ENCODE measurements at regions not wholly inside any gene's neighbourhood (a gene's known extent, or its start where the extent isn't known, plus 50 kb on each side); places are given as distances from the start of the nearest gene placed in this dataset.

DNA sequence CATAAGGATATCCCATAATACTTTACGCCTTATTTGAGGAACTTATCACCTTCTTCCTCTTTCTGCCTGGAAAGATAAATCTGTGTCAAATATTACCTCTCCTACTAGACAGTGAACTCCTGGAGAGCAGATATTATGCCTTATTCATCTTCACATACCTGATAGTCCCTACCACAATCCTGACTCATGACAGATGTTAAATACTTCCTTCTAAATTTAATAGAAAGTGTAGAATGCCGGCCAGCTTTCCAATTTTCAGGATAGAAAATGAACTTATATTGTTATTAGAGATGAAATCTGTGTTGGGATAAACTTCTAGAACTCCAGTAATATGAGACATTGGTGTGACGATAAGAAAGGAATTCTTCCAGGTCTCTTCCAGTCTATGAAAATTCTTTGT is 89.0 kb downstream of the GCNT4 start:
- H3K27me3 ChIP-seq, result no peaks in the 10 kb centered on the region
- no peak overlapping the region for H3K4me3 ChIP-seq
- H3K4me1 ChIP-seq, result no peaks in the 10 kb centered on the region
- no peak for DNase-seq
- TF ChIP-seq, protein P1, sequence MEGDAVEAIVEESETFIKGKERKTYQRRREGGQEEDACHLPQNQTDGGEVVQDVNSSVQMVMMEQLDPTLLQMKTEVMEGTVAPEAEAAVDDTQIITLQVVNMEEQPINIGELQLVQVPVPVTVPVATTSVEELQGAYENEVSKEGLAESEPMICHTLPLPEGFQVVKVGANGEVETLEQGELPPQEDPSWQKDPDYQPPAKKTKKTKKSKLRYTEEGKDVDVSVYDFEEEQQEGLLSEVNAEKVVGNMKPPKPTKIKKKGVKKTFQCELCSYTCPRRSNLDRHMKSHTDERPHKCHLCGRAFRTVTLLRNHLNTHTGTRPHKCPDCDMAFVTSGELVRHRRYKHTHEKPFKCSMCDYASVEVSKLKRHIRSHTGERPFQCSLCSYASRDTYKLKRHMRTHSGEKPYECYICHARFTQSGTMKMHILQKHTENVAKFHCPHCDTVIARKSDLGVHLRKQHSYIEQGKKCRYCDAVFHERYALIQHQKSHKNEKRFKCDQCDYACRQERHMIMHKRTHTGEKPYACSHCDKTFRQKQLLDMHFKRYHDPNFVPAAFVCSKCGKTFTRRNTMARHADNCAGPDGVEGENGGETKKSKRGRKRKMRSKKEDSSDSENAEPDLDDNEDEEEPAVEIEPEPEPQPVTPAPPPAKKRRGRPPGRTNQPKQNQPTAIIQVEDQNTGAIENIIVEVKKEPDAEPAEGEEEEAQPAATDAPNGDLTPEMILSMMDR (IDR thresholded peaks at IDR 0.05), result no peak
- no peak overlapping the region for H3K27ac ChIP-seq
- H3K36me3 ChIP-seq, result no peaks in the 10 kb centered on the region
- intact Hi-C loops (cut with DNase I; ENCODE audit: low total_unique reads), result no loop called here
- no peaks in the 10 kb centered on the region for H3K9me3 ChIP-seq

DNA sequence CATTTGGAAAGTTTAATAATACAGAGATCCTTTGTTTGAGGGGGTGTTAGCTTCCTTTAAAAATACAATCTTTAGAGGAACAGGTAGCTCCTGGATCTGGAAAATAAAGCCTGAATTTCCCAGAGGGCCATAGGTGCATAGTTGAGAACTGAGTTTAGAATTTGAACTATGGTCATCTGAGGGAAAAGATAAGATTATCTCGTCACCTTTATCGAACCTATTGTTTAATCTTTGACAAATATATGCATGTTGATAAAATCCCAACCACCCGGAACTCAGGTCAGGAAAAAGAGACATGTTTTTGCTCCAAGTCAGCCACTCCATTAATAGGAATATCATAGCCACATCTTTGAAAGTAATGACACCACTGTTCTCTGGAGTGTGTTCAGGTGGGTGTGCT is 91.7 kb upstream of the FAM169A start:
- TF ChIP-seq, protein P1 (IDR thresholded peaks at IDR 0.05), result no peak
- intact Hi-C loops (cut with DNase I; ENCODE audit: low total_unique reads), result no loop called here

DNA sequence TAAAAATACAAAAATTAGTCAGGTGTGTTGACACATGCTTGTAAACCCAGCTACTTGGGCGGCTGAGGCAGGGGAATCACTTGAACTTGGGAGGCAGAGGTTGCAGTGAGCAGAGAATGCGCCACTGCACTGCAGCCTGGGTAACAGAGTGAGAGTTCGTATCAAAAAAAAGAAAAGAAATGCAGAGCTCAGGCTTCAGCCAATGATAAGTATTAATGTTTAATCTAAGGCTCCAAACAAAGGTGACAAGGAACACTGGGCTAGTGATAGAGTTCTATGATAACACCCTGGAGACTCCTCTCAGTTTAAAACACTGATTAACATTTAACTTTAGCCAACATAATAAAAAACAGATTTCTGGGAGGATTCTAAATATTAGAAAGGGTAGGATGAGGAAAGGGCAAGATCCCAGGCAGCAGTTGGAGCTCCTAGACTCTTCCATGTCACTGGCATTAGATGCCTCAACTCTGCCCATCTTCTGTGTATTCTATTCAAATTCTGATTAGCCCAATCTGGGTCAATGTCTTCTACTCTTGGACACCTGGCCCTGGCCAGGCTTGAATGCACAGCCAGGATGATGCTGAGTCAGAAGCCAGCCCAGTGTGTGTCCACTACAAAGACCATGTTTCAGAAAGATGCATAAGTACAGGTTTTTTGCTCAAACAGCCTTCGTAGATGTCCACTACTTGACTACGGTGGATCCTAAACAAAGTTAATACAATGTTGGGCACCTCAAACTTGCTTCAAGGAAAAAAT is 91.0 kb upstream of the FAM169A start:
- Histone ChIP-seq H3K9me3 (no peaks in the 10 kb centered on the region), H3K27ac (no peak overlapping the region), H3K4me1 (peaks cover 0 to 4% (median 0%) of the 10 kb centered on the region in 4 donors), H3K36me3 (no peaks in the 10 kb centered on the region), H3K27me3 (no peaks in the 10 kb centered on the region), H3K4me3 (no peak overlapping the region)
- intact Hi-C loops (cut with DNase I; ENCODE audit: low total_unique reads), result no loop called here
- TF ChIP-seq, protein P1 (IDR thresholded peaks at IDR 0.05), result no peak
- DNase-seq, result no peak

More for the DNA sequence above, 91.7 kb upstream of the FAM169A start:
- Histone ChIP-seq H3K4me3 (no peak overlapping the region), H3K27ac (no peak overlapping the region), H3K36me3 (no peaks in the 10 kb centered on the region), H3K4me1 (peaks cover 0 to 4% (median 0%) of the 10 kb centered on the region in 4 donors), H3K9me3 (no peaks in the 10 kb centered on the region), H3K27me3 (no peaks in the 10 kb centered on the region)
- no peak for DNase-seq

DNA sequence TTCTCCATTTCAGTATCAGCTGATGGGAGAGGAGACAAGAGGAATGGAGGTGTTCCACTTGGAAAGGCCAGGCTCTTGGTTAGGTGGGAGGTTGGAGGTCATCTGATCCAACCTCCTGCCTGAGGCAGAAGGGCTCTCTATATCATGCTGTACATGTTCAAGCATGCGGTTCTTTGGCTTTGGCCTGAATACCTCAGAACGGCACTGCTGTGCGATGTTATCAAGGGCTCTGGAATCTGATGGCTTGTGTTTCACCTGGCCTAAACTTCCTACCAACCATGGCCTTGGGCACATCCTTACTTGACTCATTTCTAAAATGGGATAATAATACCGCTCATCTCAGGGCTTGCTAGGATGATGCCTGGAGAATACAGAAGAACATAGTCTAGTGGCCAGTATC is 90.1 kb upstream of the FAM169A start:
- DNase-seq, result no peak
- peaks cover 0 to 4% (median 0%) of the 10 kb centered on the region in 4 donors for H3K4me1 ChIP-seq
- H3K36me3 ChIP-seq, result no peaks in the 10 kb centered on the region
- H3K4me3 ChIP-seq, result no peak overlapping the region
- intact Hi-C loops (cut with DNase I; ENCODE audit: low total_unique reads), result no loop called here
- H3K27me3 ChIP-seq, result no peaks in the 10 kb centered on the region
- TF ChIP-seq, protein P1 (IDR thresholded peaks at IDR 0.05), result no peak
- H3K27ac ChIP-seq, result no peak overlapping the region
- H3K9me3 ChIP-seq, result no peaks in the 10 kb centered on the region

DNA sequence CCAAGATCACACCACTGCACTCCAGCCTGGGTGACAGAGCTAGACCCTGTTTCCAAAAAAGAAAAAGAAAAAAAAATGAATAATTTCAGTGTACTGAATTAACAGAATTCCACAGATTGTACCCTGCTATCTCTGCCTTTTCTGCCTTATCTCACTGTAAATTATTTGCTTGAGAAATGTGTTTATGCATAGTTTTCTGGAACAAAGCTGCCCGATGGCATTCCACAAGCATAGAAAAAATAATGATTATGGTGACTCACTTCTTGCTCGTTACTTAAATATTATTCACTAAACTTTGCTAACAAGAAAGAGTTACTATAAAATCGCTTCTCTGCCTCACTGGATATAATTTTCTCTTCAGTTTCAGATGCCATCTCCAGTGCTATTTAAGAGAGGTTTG is 88.7 kb upstream of the FAM169A start:
- peaks cover 0 to 4% (median 0%) of the 10 kb centered on the region in 4 donors for H3K4me1 ChIP-seq
- H3K4me3 ChIP-seq, result no peak overlapping the region
- TF ChIP-seq, protein P1 (IDR thresholded peaks at IDR 0.05), result no peak
- H3K27me3 ChIP-seq, result no peaks in the 10 kb centered on the region
- H3K9me3 ChIP-seq, result no peaks in the 10 kb centered on the region
- H3K36me3 ChIP-seq, result no peaks in the 10 kb centered on the region
- intact Hi-C loops (cut with DNase I; ENCODE audit: low total_unique reads), result no loop called here
- no peak for DNase-seq
- no peak overlapping the region for H3K27ac ChIP-seq

All from tibial artery (tissue), 4 donors.